NCI-H1694 (cell line): ENCODE measurements at regions not wholly inside any gene's neighbourhood (a gene's known extent, or its start where the extent isn't known, plus 50 kb on each side); places are given as distances from the start of the nearest gene placed in this dataset.

ENCODE experiments used
- DNase-seq: peaks from one replicate; lab custom pipeline; 2025; lab: John Stamatoyannopoulos, UW

- DNase-seq: no peak
Observed at GRCh38 chr6:106035655-106036054, 50.5 kb upstream of the PRDM1 start.

GRCh38 chr6:106033806-106034205, 52.3 kb upstream of the PRDM1 start:
- no peak for DNase-seq

- DNase-seq: no peak
Observed at GRCh38 chr6:106027758-106028157, 58.4 kb upstream of the PRDM1 start.

GRCh38 chr6:106026748-106027715, 59.1 kb upstream of the PRDM1 start:
- DNase-seq: no peak

- no peak for DNase-seq
Observed at GRCh38 chr6:106025655-106026054, 60.5 kb upstream of the PRDM1 start.

- no peak for DNase-seq
Observed at GRCh38 chr6:106022801-106023200, 63.3 kb upstream of the PRDM1 start.

GRCh38 chr6:106017454-106017853, 68.7 kb upstream of the PRDM1 start:
- DNase-seq: no peak

- DNase-seq: no peak
Observed at GRCh38 chr6:106014955-106015354, 71.2 kb upstream of the PRDM1 start.

GRCh38 chr6:106011476-106011875, 74.7 kb upstream of the PRDM1 start:
- no peak for DNase-seq

GRCh38 chr6:106005954-106006353, 80.2 kb upstream of the PRDM1 start:
- DNase-seq: no peak

GRCh38 chr6:106005013-106005412, 81.1 kb upstream of the PRDM1 start:
- no peak for DNase-seq

- DNase-seq: no peak
Observed at GRCh38 chr6:106003268-106003987, 82.7 kb upstream of the PRDM1 start.

GRCh38 chr6:106002005-106002404, 84.1 kb upstream of the PRDM1 start:
- no peak for DNase-seq

- DNase-seq: no peak
Observed at GRCh38 chr6:106000935-106001334, 85.2 kb upstream of the PRDM1 start.

- no peak for DNase-seq
Observed at GRCh38 chr6:105997482-105997881, 88.7 kb upstream of the PRDM1 start.

- no peak for DNase-seq
Observed at GRCh38 chr6:105995391-105995865, 90.7 kb upstream of the PRDM1 start.

GRCh38 chr6:105994591-105995390, 91.3 kb upstream of the PRDM1 start:
- no peak for DNase-seq

- no peak for DNase-seq
Observed at GRCh38 chr6:105994118-105994590, 92.0 kb upstream of the PRDM1 start.

- DNase-seq: no peak
Observed at GRCh38 chr6:105993341-105994117, 92.6 kb upstream of the PRDM1 start.

- DNase-seq: peak; percentile 36
Observed at GRCh38 chr6:105992315-105992961, 93.7 kb upstream of the PRDM1 start.
